Activated T-cell treated with anti-CD3 and anti-CD28 coated beads for 48 hours (primary cell): ENCODE measurements at regions not wholly inside any gene's neighbourhood (a gene's known extent, or its start where the extent isn't known, plus 50 kb on each side); places are given as distances from the start of the nearest gene placed in this dataset.
"Not testable (repeated sequence)": the region's sequence is repeated elsewhere in the genome, so short reads cannot be mapped to it uniquely, and the experiment has no call there.

ENCODE experiments used
- DNase-seq: peaks from one replicate; pipeline ENCODE4 v3.0.0-alpha.2; 2020; ENCODE audit warnings: low read depth

- no peak for DNase-seq
These were observed 161.1 kb downstream of the PHF8 start for GRCh38 chrX:53883196-53883595.

GRCh38 chrX:53882331-53882730 lies 161.9 kb downstream of the PHF8 start:
- no peak for DNase-seq

GRCh38 chrX:53880786-53881185 lies 163.5 kb downstream of the PHF8 start:
- not testable (repeated sequence) for DNase-seq

GRCh38 chrX:53859890-53860289 lies 173.4 kb upstream of the HUWE1 start:
- DNase-seq = no peak

GRCh38 chrX:53831662-53832635 lies 145.4 kb upstream of the HUWE1 start:
- DNase-seq = peak; percentile 12

GRCh38 chrX:53824686-53825085 lies 138.2 kb upstream of the HUWE1 start:
- no peak for DNase-seq

- DNase-seq = not testable (repeated sequence)
These were observed 131.6 kb upstream of the HUWE1 start for GRCh38 chrX:53818115-53818514.

- no peak for DNase-seq
These were observed 131.0 kb upstream of the HUWE1 start for GRCh38 chrX:53817548-53817947.

GRCh38 chrX:53813670-53814440 lies 127.3 kb upstream of the HUWE1 start:
- DNase-seq = no peak

- DNase-seq = no peak
These were observed 111.8 kb upstream of the HUWE1 start for GRCh38 chrX:53798281-53798680.

- DNase-seq = no peak
These were observed 109.1 kb upstream of the HUWE1 start for GRCh38 chrX:53795576-53795975.

- DNase-seq = no peak
These were observed 107.7 kb upstream of the HUWE1 start for GRCh38 chrX:53794181-53794580.

- DNase-seq = no peak
These were observed 82.3 kb upstream of the HUWE1 start for GRCh38 chrX:53768865-53769264.

- DNase-seq = no peak
These were observed 81.9 kb upstream of the HUWE1 start for GRCh38 chrX:53768451-53768850.

GRCh38 chrX:53767544-53767943 lies 81.0 kb upstream of the HUWE1 start:
- no peak for DNase-seq

GRCh38 chrX:53757181-53757580 lies 70.7 kb upstream of the HUWE1 start:
- DNase-seq = not testable (repeated sequence)

- no peak for DNase-seq
These were observed 60.2 kb upstream of the HUWE1 start for GRCh38 chrX:53746718-53747117.

GRCh38 chrX:53743244-53743643 lies 56.7 kb upstream of the HUWE1 start:
- no peak for DNase-seq

- no peak for DNase-seq
These were observed 51.9 kb upstream of the HUWE1 start for GRCh38 chrX:53738370-53738906.
